Neural progenitor cell (in vitro differentiated cells): ENCODE measurements at regions not wholly inside any gene's neighbourhood (a gene's known extent, or its start where the extent isn't known, plus 50 kb on each side); places are given as distances from the start of the nearest gene placed in this dataset.

ENCODE experiments used
- CTCF ChIP-seq: fragments of 200-600 bp; sonication (generic); IDR thresholded peaks from 2 replicates; pipeline ENCODE4 v1.5.1; 2017; ENCODE audit warnings: antibody characterized with exemption, mild to moderate bottlenecking
- EZH2phosphoT487 ChIP-seq: fragments of 200-600 bp; sonication (generic); IDR thresholded peaks from 2 replicates; pipeline ENCODE4 v1.6.1; 2017; ENCODE audit warnings: antibody characterized with exemption

DNA sequence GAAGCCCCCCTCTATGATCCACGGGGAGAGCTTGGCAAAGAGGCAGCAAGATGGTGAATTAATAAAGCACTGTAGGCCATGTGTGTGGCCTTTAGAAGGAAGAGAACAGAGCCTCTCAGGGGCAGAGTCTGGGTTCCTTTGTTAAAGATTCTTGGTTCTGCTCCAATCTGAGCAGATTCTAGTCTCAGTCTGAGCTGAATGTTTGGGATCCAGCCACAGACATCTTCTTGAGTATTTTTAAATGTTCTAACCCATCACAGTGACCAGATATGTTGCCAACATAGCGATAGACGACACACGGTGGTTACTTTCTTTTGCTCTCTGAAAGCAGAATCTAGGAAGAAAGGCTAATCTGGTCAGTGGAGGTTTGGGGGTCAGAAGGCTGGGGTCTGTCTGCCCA is 147.5 kb upstream of the GPR12 start:
- no peak for TF ChIP-seq CTCF
- TF ChIP-seq EZH2phosphoT487: no peak
